IPS DF 4.7 (cell line): ENCODE measurements at regions not wholly inside any gene's neighbourhood (a gene's known extent, or its start where the extent isn't known, plus 50 kb on each side); places are given as distances from the start of the nearest gene placed in this dataset.
A peak's percentile ranks its signal among the peaks of the same experiment; 100 is the strongest.
"Not testable (repeated sequence)": the region's sequence is repeated elsewhere in the genome, so short reads cannot be mapped to it uniquely, and the experiment has no call there.

ENCODE experiments used
- DNase-seq: peaks from one replicate; pipeline ENCODE4 v3.0.0-alpha.2; 2013; ENCODE audit warnings: low spot score; ENCODE audit errors: extremely low read depth

GRCh38 chr1:149841597-149842238, 57.6 kb upstream of the BOLA1 start:
- DNase-seq, result not testable (repeated sequence)

GRCh38 chr1:149842458-149843064, 56.8 kb upstream of the BOLA1 start:
- DNase-seq, result not testable (repeated sequence)

GRCh38 chr1:149843431-149844041, 55.8 kb upstream of the BOLA1 start:
- DNase-seq, result no peak

- DNase-seq, result no peak
These were observed 55.3 kb upstream of the BOLA1 start for GRCh38 chr1:149844101-149844500.

GRCh38 chr1:149844650-149845255, 54.6 kb upstream of the BOLA1 start:
- no peak for DNase-seq

GRCh38 chr1:149845416-149845815, 54.0 kb upstream of the BOLA1 start:
- DNase-seq, result peak; percentile 60

GRCh38 chr1:149846042-149846441, 53.3 kb upstream of the BOLA1 start:
- DNase-seq, result no peak

GRCh38 chr1:149846593-149847466, 52.5 kb upstream of the BOLA1 start:
- no peak for DNase-seq

GRCh38 chr1:149848340-149849110, 50.8 kb upstream of the BOLA1 start:
- no peak for DNase-seq

- DNase-seq, result no peak
These were observed 50.0 kb upstream of the BOLA1 start for GRCh38 chr1:149849111-149849946.
